Keratinocyte (primary cell): ENCODE measurements at regions not wholly inside any gene's neighbourhood (a gene's known extent, or its start where the extent isn't known, plus 50 kb on each side); places are given as distances from the start of the nearest gene placed in this dataset.

ENCODE experiments used
- DNase-seq: peaks from one replicate; pipeline ENCODE4 v3.0.0-alpha.2; 2011; ENCODE audit warnings: low read depth, missing footprints, low spot score
- FAIRE-seq: peaks from 2 replicates; lab custom pipeline; 2011; peaks lifted over from hg19 to GRCh38; lab: Jason Lieb, UNC
- H2AFZ ChIP-seq: 2 replicates; pipeline ENCODE4 v1.6.0; 2012; ENCODE audit warnings: low read length, control low read depth, inconsistent platforms; ENCODE audit not compliant: control insufficient read depth
- H3K27ac ChIP-seq: 2 replicates; pipeline ENCODE4 v1.5.1; 2011; ENCODE audit warnings: low read length; ENCODE audit not compliant: control insufficient read depth, insufficient read depth
- H3K27me3 ChIP-seq: 3 replicates; pipeline ENCODE4 v1.6.0; 2011; ENCODE audit warnings: low read length; ENCODE audit not compliant: control insufficient read depth, insufficient read depth; ENCODE audit errors: extremely low read depth
- H3K36me3 ChIP-seq, 2 experiments: 2 replicates in 1 of 2; 3 replicates in 1 of 2; pipeline ENCODE4 v1.5.1; 2011; ENCODE audit warnings: low read length in 2 of 2, mild to moderate bottlenecking in 1 of 2; ENCODE audit not compliant: control insufficient read depth in 2 of 2, insufficient read depth in 2 of 2; ENCODE audit errors: extremely low read depth in 1 of 2
- H3K4me1 ChIP-seq: 3 replicates; pipeline ENCODE4 v1.5.1; 2011; ENCODE audit warnings: low read length; ENCODE audit not compliant: control insufficient read depth, insufficient read depth; ENCODE audit errors: extremely low read depth
- H3K4me2 ChIP-seq: 3 replicates; pipeline ENCODE4 v1.6.0; 2011; ENCODE audit warnings: low read depth, low read length; ENCODE audit not compliant: control insufficient read depth, insufficient read depth; ENCODE audit errors: extremely low read depth
- H3K4me3 ChIP-seq, 3 experiments: fragments of 200-600 bp in 1 of 3; sonication (generic) in 1 of 3; 2 replicates in 2 of 3; 3 replicates in 1 of 3; pipeline ENCODE4 v1.5.1; 2011 to 2016; ENCODE audit warnings: low read length in 3 of 3, mild to moderate bottlenecking in 3 of 3, control low read depth in 2 of 3, inconsistent platforms in 1 of 3, low read depth in 1 of 3, mixed read lengths in 1 of 3, mixed run types in 1 of 3, moderate library complexity in 1 of 3; ENCODE audit not compliant: control insufficient read depth in 2 of 3, insufficient read depth in 2 of 3; ENCODE audit errors: extremely low read depth in 1 of 3
- H3K79me2 ChIP-seq: 2 replicates; pipeline ENCODE4 v1.6.0; 2012; ENCODE audit warnings: low read length; ENCODE audit not compliant: control insufficient read depth, insufficient read depth
- H3K9ac ChIP-seq: 3 replicates; pipeline ENCODE4 v1.6.0; 2011; ENCODE audit warnings: low read length; ENCODE audit not compliant: control insufficient read depth, insufficient read depth; ENCODE audit errors: extremely low read depth
- H3K9me1 ChIP-seq: 3 replicates; pipeline ENCODE4 v1.6.0; 2011; ENCODE audit warnings: low read length; ENCODE audit not compliant: control insufficient read depth, insufficient read depth; ENCODE audit errors: extremely low read depth
- H3K9me3 ChIP-seq: 2 replicates; pipeline ENCODE4 v1.5.1; 2012; ENCODE audit warnings: low read depth, low read length; ENCODE audit not compliant: control insufficient read depth
- H4K20me1 ChIP-seq: 3 replicates; pipeline ENCODE4 v1.6.0; 2011; ENCODE audit warnings: low read length; ENCODE audit not compliant: control insufficient read depth, insufficient read depth; ENCODE audit errors: extremely low read depth
- CTCF ChIP-seq, 3 experiments: IDR thresholded peaks in 1 of 3; conservative IDR thresholded peaks in 1 of 3; optimal IDR thresholded peaks in 1 of 3; 2 replicates in 2 of 3; 3 replicates in 1 of 3; pipeline versions ENCODE3 to v1.5.1; 2011; ENCODE audit warnings: low read length in 3 of 3, mild to moderate bottlenecking in 3 of 3, moderate library complexity in 2 of 3, control low read depth in 1 of 3, inconsistent platforms in 1 of 3; ENCODE audit not compliant: insufficient read depth in 2 of 3; ENCODE audit errors: extremely low read depth in 1 of 3
- EZH2 ChIP-seq: IDR thresholded peaks from one replicate; pipeline ENCODE4 v1.6.1; 2012; ENCODE audit warnings: inconsistent platforms, mild to moderate bottlenecking, low read length, moderate library complexity
- dilution Hi-C: fragments of 300-500 bp; cut with MboI; formaldehyde crosslinking; loops from one replicate; pipeline ENCODE4 v1.7.0; 2020; ENCODE audit warnings: low sequenced_read_pairs; ENCODE audit not compliant: extremely low pct_ligation_motif_present

GRCh38 chrX:140318296-140318695, 186.6 kb downstream of the SOX3 start:
- TF ChIP-seq CTCF (optimal IDR thresholded peaks at IDR 0.05 in 1 of 3, IDR thresholded peaks at IDR 0.05 in 1 of 3, conservative IDR thresholded peaks at IDR 0.05 in 1 of 3; ENCODE audit: extremely low read depth in 1 of 3, insufficient read depth in 2 of 3, low read length in 3 of 3) (no peak), EZH2 (no peak)
- no peak for FAIRE-seq
- no peak overlapping the region for H3K4me2 ChIP-seq

GRCh38 chrX:140317462-140317861, 187.4 kb downstream of the SOX3 start:
- Histone ChIP-seq H3K27me3 (no peaks in the 10 kb centered on the region), H4K20me1 (no peaks in the 10 kb centered on the region), H3K9me3 (no peaks in the 10 kb centered on the region), H2AFZ (no peak overlapping the region), H3K9ac (no peak overlapping the region), H3K36me3 (no peaks in the 10 kb centered on the region), H3K79me2 (no peaks in the 10 kb centered on the region), H3K4me3 (no peak overlapping the region), H3K9me1 (no peaks in the 10 kb centered on the region), H3K27ac (no peak overlapping the region), H3K4me2 (no peak overlapping the region), H3K4me1 (no peaks in the 10 kb centered on the region)
- no peak for TF ChIP-seq EZH2
- no peak for TF ChIP-seq CTCF (optimal IDR thresholded peaks at IDR 0.05 in 1 of 3, IDR thresholded peaks at IDR 0.05 in 1 of 3, conservative IDR thresholded peaks at IDR 0.05 in 1 of 3; ENCODE audit: extremely low read depth in 1 of 3, insufficient read depth in 2 of 3, low read length in 3 of 3)
- no peak for DNase-seq
- no peak for FAIRE-seq
- dilution Hi-C loops: no loop called here

More at GRCh38 chrX:140318296-140318695, 186.6 kb downstream of the SOX3 start:
- dilution Hi-C loops: no loop called here
- Histone ChIP-seq H4K20me1 (no peaks in the 10 kb centered on the region), H3K9me1 (no peaks in the 10 kb centered on the region), H3K4me1 (no peaks in the 10 kb centered on the region), H3K9ac (no peak overlapping the region), H3K79me2 (no peaks in the 10 kb centered on the region), H2AFZ (no peak overlapping the region), H3K36me3 (no peaks in the 10 kb centered on the region), H3K4me3 (no peak overlapping the region), H3K9me3 (no peaks in the 10 kb centered on the region), H3K27ac (no peak overlapping the region), H3K27me3 (no peaks in the 10 kb centered on the region)
- DNase-seq: no peak
